H1 (cell line): ENCODE measurements at regions not wholly inside any gene's neighbourhood (a gene's known extent, or its start where the extent isn't known, plus 50 kb on each side); places are given as distances from the start of the nearest gene placed in this dataset. TPM values are rescaled to one million over a fixed set of nuclear protein-coding genes. Genes with fewer than 3 reads are reported as not detected.

ENCODE experiments used
- ATF2 ChIP-seq: IDR thresholded peaks from 2 replicates; pipeline ENCODE4 v1.6.1; 2012; ENCODE audit warnings: low read length, inconsistent platforms
- ATF3 ChIP-seq: IDR thresholded peaks from 2 replicates; pipeline ENCODE4 v1.6.1; 2011; ENCODE audit warnings: low read depth, mild to moderate bottlenecking, low read length; ENCODE audit not compliant: insufficient read depth
- CEBPB ChIP-seq: IDR thresholded peaks from 2 replicates; pipeline ENCODE4 v1.6.1; 2012; ENCODE audit warnings: low read depth, low read length
- POLR2A ChIP-seq, 2 experiments: IDR thresholded peaks; 1 replicate in 1 of 2; 2 replicates in 1 of 2; pipeline ENCODE4 v1.6.1; 2011; ENCODE audit warnings: low read depth in 2 of 2, low read length in 2 of 2, mild to moderate bottlenecking in 2 of 2; ENCODE audit errors: control extremely low read depth in 1 of 2
- POLR2AphosphoS5 ChIP-seq: IDR thresholded peaks from 2 replicates; pipeline ENCODE4 v1.6.1; 2011; ENCODE audit warnings: low read depth, low read length
- ZNF274 ChIP-seq: IDR thresholded peaks from 2 replicates; pipeline ENCODE4 v1.7.0; 2012; ENCODE audit warnings: low read length, borderline replicate concordance; ENCODE audit errors: extremely low read depth
- small RNA-seq: library from polyadenylated mRNA; stranded (forward); fragments of <200 nt; extraction: miRNeasy Mini kit (QIAGEN cat#:217004); gene quantifications from one replicate; pipeline ENCODE3, GENCODE V24; 2013; ENCODE audit not compliant: insufficient read depth

GRCh38 chr2:126602334-126602733 lies 53.6 kb upstream of the GYPC start (continued):
- TF ChIP-seq ATF3 (no peak), ZNF274 (no peak), POLR2AphosphoS5 (no peak), ATF2 (no peak), CEBPB (no peak), POLR2A (IDR thresholded peaks at IDR 0.05; ENCODE audit: control extremely low read depth in 1 of 2, low read depth in 2 of 2, low read length in 2 of 2) (no peak)

Small RNA genes lying in the stretch of these regions (small RNA-seq; reads per million reads assigned to genes)
- gene AC097499.1 (not detected), gene RNU6-259P (not detected)
